Dermis microvascular lymphatic vessel endothelial cell (primary cell): ENCODE measurements at regions not wholly inside any gene's neighbourhood (a gene's known extent, or its start where the extent isn't known, plus 50 kb on each side); places are given as distances from the start of the nearest gene placed in this dataset.
"Not testable (repeated sequence)": the region's sequence is repeated elsewhere in the genome, so short reads cannot be mapped to it uniquely, and the experiment has no call there.

Source experiments
- DNase-seq, 2 donors: peaks; one replicate each; pipeline versions ENCODE4 v3.0.0 to v3.0.0-alpha.2; 2010; ENCODE audit warnings: low read depth in 2 of 2

DNA sequence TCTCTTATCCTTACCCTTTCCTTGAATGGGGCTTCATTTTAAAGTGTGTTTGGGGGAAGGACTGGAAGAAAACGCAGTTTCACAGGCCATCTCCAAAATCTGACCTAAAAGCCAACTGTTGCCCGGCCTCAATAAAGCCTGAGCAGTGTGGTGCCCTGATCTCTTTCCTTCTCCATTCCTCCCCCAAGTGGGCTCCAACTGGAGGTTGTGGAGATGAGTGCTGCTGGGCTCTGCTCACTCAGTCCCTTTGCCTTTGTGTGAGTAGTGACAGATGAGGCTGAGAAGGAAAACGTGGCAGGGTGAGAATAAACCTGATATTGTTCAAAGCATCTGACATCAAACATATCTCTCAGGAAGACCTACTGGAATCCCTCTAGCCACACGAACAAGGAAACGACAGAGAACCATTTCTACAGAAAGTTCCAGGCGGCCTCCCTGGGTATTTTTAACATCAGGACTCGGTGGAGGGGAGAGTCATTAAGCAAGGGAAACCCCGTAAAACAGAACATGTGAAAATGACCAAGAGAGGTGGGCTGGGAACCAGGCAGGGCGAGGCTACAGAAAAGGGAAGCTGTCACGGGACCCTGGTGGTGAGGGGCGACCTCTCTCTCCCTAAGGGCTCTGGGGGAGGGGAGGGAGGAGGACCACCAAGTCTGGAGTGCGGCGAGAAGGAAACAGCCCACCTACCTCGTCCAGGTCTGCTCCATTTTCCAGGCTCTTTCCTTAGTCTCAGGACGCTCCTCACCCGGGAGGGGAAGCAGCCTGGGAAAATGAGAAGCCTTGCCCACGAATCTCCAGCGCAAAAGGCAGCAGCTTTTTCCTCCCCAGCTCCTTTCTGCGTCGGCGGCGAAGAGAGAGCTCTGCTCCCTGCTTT is 59.1 kb upstream of the NBPF26 start:
- not testable (repeated sequence) for DNase-seq

DNA sequence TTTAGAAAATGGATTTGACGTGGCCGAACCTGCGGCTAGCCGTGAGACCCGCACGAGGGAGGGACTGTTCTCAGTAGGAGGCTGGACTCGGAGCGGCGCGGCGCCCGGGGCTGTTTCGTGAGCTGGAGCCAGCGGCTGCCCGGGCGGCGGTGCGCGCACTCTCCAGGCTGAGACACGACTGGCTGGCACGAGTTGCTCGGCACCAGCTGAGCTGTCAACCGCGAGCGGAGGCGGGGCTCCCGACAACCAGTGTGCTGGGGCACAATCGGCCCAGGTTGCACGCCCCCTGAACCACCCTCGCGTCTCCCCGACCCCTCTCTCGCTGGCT is 58.5 kb upstream of the NBPF26 start:
- not testable (repeated sequence) for DNase-seq

DNA sequence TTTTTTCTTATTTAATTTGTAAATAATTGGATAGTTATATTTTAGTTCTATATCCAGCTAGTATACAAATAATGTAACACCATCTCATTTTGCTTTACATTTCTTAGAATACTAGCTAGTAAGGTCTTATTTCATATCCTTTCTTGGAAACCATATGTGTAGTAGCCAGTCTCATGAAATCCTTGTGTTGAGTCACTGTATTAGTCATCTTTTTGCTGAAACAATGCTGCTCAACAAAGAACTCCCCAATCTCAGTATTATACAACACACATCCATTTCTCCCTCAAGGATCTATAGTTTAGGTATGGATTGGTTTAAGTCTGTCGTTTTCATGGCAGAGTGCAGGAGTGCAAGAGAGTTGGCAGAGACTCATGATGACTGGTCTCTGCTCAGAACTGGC is 55.6 kb upstream of the NBPF26 start:
- not testable (repeated sequence) for DNase-seq
